Progenitor cell of endocrine pancreas (in vitro differentiated cells): ENCODE measurements at regions not wholly inside any gene's neighbourhood (a gene's known extent, or its start where the extent isn't known, plus 50 kb on each side); places are given as distances from the start of the nearest gene placed in this dataset.

Source experiments
- DNase-seq: peaks from one replicate; pipeline ENCODE4 v3.0.0; 2021; ENCODE audit warnings: low spot score; ENCODE audit not compliant: unreplicated experiment
- H3K27ac Mint-ChIP-seq: 2 replicates; pipeline ENCODE4 v1.8.0; 2021; ENCODE audit warnings: mild to moderate bottlenecking, moderate library complexity, mixed read lengths
- H3K27me3 Mint-ChIP-seq: 2 replicates; pipeline ENCODE4 v1.8.0; 2021; ENCODE audit warnings: mixed read lengths
- H3K36me3 Mint-ChIP-seq: 2 replicates; pipeline ENCODE4 v1.8.0; 2022; ENCODE audit warnings: mixed read lengths; ENCODE audit not compliant: insufficient read depth
- H3K4me1 Mint-ChIP-seq: 2 replicates; pipeline ENCODE4 v1.8.0; 2021; ENCODE audit warnings: low read depth, mixed read lengths
- H3K4me3 Mint-ChIP-seq: 2 replicates; pipeline ENCODE4 v1.8.0; 2021; ENCODE audit warnings: low read depth, mild to moderate bottlenecking, moderate library complexity, mixed read lengths
- H3K9me3 Mint-ChIP-seq: 2 replicates; pipeline ENCODE4 v1.8.0; 2021; ENCODE audit warnings: low read depth, mixed read lengths
- TF ChIP-seq, protein P1 (sequence below): fragments of 200-600 bp; sonication (generic); IDR thresholded peaks from one replicate; pipeline ENCODE4 v1.5.0; 2021; ENCODE audit warnings: antibody characterized with exemption, mild to moderate bottlenecking; ENCODE audit not compliant: unreplicated experiment

DNA sequence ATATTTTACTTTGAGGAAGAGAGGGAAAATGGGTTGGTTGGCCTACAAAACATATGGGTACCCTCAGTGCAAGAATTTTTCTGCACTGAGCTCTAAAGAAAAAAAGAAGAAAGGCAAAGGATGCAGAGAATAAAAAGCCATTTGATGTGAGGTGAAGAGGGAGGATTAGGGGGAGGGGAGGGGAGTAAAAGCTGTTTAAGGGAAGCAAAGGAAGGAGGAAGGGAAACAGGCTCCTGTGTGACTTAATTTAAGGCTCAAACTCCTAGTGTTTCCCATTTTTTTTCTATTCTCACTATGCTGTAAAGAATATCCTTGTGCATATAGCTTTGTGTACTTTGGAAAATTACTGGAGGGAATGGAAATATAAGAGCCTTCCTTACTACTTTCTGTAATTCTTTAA, 78.7 kb downstream of the NKX2-1 start:
- no peaks in the 10 kb centered on the region for H3K36me3 Mint-ChIP-seq
- no peaks in the 10 kb centered on the region for H3K9me3 Mint-ChIP-seq
- H3K27me3 Mint-ChIP-seq: peaks cover 71% of the 10 kb centered on the region
- no peak overlapping the region for H3K4me3 Mint-ChIP-seq
- no peak for DNase-seq
- TF ChIP-seq, protein P1, sequence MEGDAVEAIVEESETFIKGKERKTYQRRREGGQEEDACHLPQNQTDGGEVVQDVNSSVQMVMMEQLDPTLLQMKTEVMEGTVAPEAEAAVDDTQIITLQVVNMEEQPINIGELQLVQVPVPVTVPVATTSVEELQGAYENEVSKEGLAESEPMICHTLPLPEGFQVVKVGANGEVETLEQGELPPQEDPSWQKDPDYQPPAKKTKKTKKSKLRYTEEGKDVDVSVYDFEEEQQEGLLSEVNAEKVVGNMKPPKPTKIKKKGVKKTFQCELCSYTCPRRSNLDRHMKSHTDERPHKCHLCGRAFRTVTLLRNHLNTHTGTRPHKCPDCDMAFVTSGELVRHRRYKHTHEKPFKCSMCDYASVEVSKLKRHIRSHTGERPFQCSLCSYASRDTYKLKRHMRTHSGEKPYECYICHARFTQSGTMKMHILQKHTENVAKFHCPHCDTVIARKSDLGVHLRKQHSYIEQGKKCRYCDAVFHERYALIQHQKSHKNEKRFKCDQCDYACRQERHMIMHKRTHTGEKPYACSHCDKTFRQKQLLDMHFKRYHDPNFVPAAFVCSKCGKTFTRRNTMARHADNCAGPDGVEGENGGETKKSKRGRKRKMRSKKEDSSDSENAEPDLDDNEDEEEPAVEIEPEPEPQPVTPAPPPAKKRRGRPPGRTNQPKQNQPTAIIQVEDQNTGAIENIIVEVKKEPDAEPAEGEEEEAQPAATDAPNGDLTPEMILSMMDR: no peak
- H3K4me1 Mint-ChIP-seq: peaks cover 27% of the 10 kb centered on the region
- no peak overlapping the region for H3K27ac Mint-ChIP-seq

DNA sequence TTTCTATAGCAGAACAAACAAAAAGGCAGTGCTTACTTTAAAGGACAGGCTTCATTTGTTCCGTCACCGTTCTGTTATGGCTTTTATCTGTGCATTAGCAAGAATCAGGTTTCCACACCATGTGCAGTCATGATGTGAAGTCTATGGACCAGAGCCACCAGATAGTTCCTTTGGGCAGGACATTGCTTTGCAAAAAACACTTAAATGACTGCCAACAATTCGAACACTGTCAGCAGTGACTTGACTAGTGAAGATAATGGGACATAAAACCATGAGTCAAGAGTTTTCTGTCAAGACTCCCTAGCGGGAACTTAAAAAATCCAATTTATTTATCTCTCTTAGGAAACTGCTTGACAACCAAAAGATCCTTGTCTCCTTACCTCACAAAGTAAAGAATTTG, 80.3 kb downstream of the NKX2-1 start:
- Mint-ChIP-seq H3K36me3 (no peaks in the 10 kb centered on the region), H3K4me1 (peaks cover 27% of the 10 kb centered on the region), H3K9me3 (no peaks in the 10 kb centered on the region), H3K4me3 (no peak overlapping the region), H3K27me3 (peaks cover 68% of the 10 kb centered on the region), H3K27ac (no peak overlapping the region)
- no peak for DNase-seq
- TF ChIP-seq, protein P1: no peak

DNA sequence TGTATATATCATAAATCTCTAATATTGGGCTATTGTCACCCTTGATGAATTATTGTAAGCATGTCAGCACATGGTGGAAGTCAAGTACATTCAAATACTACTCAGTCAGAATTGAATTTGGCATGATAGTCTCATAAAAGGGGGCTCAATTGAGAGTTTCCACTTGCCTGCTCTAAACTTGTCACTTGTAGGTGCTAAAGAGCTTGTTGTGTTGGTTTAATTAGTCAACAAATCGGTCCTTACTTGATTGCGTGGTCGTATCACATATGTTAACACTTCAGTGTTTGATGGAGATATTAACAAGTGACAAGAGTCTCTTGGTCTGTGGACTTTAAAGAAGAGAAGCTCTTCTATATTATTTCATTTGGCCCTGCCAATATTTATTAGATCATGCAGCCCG, 81.1 kb downstream of the NKX2-1 start:
- no peak for DNase-seq
- TF ChIP-seq, protein P1: no peak
- Mint-ChIP-seq H3K9me3 (no peaks in the 10 kb centered on the region), H3K27me3 (peaks cover 59% of the 10 kb centered on the region), H3K4me3 (no peak overlapping the region), H3K36me3 (no peaks in the 10 kb centered on the region), H3K27ac (no peak overlapping the region), H3K4me1 (peaks cover 27% of the 10 kb centered on the region)

DNA sequence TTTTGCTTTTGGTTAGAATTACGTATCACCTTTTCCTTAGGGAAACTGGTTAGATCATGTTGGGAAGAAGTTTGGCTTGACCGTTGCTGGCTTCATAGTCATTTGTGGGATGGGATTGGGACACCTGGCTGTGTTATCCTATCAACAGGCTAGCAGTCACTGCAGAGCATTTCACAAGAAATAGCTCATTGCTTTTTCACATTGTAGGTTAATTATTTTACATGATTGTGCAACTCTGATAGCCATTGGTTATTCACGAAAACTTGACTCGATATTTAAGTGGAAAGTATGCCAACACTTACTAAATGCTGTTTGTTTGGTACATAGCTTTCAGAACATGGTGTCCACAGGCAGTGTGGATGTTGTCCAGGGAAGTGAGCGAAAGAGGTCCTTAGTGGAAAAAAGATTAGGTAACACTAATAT, 89.4 kb downstream of the NKX2-1 start:
- no peaks in the 10 kb centered on the region for H3K36me3 Mint-ChIP-seq
- no peaks in the 10 kb centered on the region for H3K4me1 Mint-ChIP-seq
- peaks cover 22% of the 10 kb centered on the region for H3K27me3 Mint-ChIP-seq
- H3K4me3 Mint-ChIP-seq: no peak overlapping the region
- no peak overlapping the region for H3K27ac Mint-ChIP-seq
- TF ChIP-seq, protein P1: no peak
- DNase-seq: no peak
- no peaks in the 10 kb centered on the region for H3K9me3 Mint-ChIP-seq

DNA sequence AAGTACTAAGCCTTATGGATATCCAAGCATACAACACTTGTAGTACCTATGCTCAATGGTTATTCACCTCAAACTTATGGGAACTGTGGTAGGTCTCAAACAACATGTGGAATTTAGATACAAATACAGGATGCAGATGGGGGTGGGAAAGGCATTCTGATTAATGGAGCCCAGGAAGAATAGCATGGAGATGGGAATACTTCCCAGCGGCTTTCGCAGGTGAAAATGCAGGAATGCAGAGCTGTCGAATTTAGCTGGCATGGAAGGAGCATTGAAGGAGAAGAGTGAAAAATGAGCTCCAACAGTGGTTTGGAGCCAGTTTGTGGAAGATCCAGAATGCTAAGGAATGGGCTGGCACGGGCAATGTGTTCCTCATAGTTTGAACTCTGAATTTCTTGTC, 89.9 kb downstream of the NKX2-1 start:
- Mint-ChIP-seq H3K27me3 (peaks cover 18% of the 10 kb centered on the region), H3K27ac (no peak overlapping the region), H3K4me1 (no peaks in the 10 kb centered on the region), H3K9me3 (no peaks in the 10 kb centered on the region), H3K4me3 (no peak overlapping the region), H3K36me3 (no peaks in the 10 kb centered on the region)
- TF ChIP-seq, protein P1: no peak
- DNase-seq: no peak

DNA sequence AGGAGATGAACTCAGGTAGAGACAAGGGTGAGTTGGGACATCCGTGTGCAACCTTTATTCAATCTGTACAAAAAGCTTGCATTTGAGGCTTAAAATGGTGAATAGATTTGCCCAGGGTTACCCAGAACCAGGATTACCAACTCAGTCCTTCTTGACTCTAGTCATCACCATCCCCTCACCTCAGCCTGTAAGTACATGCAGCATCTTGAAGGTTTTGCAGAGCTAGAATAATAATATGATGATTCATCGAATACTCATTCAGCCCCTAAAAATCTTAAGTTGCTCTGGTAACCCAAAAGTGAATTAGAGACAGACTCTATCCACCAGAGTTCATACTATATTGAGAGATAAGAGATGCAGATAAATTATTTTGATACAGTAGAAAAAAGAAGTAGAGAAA, 90.3 kb downstream of the NKX2-1 start:
- H3K27ac Mint-ChIP-seq: no peak overlapping the region
- H3K4me1 Mint-ChIP-seq: peaks cover 2% of the 10 kb centered on the region
- no peaks in the 10 kb centered on the region for H3K36me3 Mint-ChIP-seq
- H3K9me3 Mint-ChIP-seq: no peaks in the 10 kb centered on the region
- DNase-seq: no peak
- TF ChIP-seq, protein P1: no peak
- no peak overlapping the region for H3K4me3 Mint-ChIP-seq
- H3K27me3 Mint-ChIP-seq: peaks cover 18% of the 10 kb centered on the region
